Activated CD4-positive, alpha-beta T cell treated with anti-CD3 and anti-CD28 coated beads, Interleukin-2, amount 10 ng/mL, durations not matched to agents 7 days and 5 days (primary cell): ENCODE measurements at regions not wholly inside any gene's neighbourhood (a gene's known extent, or its start where the extent isn't known, plus 50 kb on each side); places are given as distances from the start of the nearest gene placed in this dataset.

ENCODE experiments used
- CTCF ChIA-PET: fragments of 350-600 bp; sonication (Branson Sonifier 250); formaldehyde crosslinking; loops from one replicate; lab custom pipeline; 2021; ENCODE audit warnings: antibody characterized with exemption; lab: Charles Lee
- POLR2A ChIA-PET: fragments of 350-600 bp; sonication (Branson Sonifier 250); formaldehyde crosslinking; loops from one replicate; lab custom pipeline; 2021; ENCODE audit warnings: antibody characterized with exemption; lab: Charles Lee
- DNase-seq: peaks from one replicate; pipeline ENCODE4 v3.0.0-alpha.2; 2020
- H3K27ac Mint-ChIP-seq: one replicate; pipeline ENCODE4 v1.8.0; 2021; ENCODE audit warnings: mild to moderate bottlenecking, moderate library complexity, mixed read lengths
- H3K27me3 Mint-ChIP-seq: one replicate; pipeline ENCODE4 v1.8.0; 2021; ENCODE audit warnings: mixed read lengths
- H3K36me3 Mint-ChIP-seq: one replicate; pipeline ENCODE4 v1.8.0; 2021; ENCODE audit warnings: low read depth, mixed read lengths
- H3K4me1 Mint-ChIP-seq: one replicate; pipeline ENCODE4 v1.8.0; 2021; ENCODE audit warnings: mixed read lengths
- H3K4me3 Mint-ChIP-seq: one replicate; pipeline ENCODE4 v1.8.0; 2021; ENCODE audit warnings: mild to moderate bottlenecking, moderate library complexity, mixed read lengths
- H3K9me3 Mint-ChIP-seq: one replicate; pipeline ENCODE4 v1.8.0; 2021; ENCODE audit warnings: mixed read lengths

GRCh38 chr5:126065061-126065460, 358.1 kb upstream of the GRAMD2B start:
- H3K27me3 Mint-ChIP-seq: no peaks in the 10 kb centered on the region
- H3K36me3 Mint-ChIP-seq: no peaks in the 10 kb centered on the region
- H3K4me3 Mint-ChIP-seq: no peak overlapping the region
- no peaks in the 10 kb centered on the region for H3K4me1 Mint-ChIP-seq
- ChIA-PET CTCF (no interaction called here), POLR2A (no interaction called here)
- no peak overlapping the region for H3K27ac Mint-ChIP-seq
- H3K9me3 Mint-ChIP-seq: peaks cover 6% of the 10 kb centered on the region
- no peak for DNase-seq

DNA sequence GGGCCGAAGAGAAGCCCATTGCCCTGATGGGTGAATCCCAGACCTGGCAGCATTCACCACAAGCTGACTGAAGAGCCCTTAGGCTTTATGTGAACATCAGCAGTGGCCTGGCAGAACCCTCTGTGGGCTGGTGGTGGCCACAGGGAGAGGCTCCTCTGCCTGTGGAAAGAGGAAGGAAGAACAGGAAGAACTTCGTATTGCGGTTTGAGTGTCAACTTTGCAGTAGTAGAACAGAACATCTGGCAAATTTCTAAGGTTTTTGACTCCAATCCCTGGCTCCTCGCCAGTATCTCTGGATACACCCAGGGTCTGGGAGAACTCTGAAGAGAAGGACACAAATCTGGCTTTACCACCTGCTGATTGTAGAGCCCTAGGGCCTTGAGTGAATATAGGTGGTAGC, 356.4 kb upstream of the GRAMD2B start:
- Mint-ChIP-seq H3K36me3 (no peaks in the 10 kb centered on the region), H3K9me3 (peaks cover 7% of the 10 kb centered on the region), H3K4me3 (no peak overlapping the region), H3K27me3 (no peaks in the 10 kb centered on the region), H3K4me1 (no peaks in the 10 kb centered on the region), H3K27ac (no peak overlapping the region)
- POLR2A ChIA-PET: no interaction called here
- DNase-seq: no peak
- CTCF ChIA-PET: no interaction called here

- Mint-ChIP-seq H3K4me1 (no peaks in the 10 kb centered on the region), H3K27ac (no peak overlapping the region), H3K36me3 (no peaks in the 10 kb centered on the region), H3K27me3 (no peaks in the 10 kb centered on the region), H3K9me3 (peaks cover 6% of the 10 kb centered on the region), H3K4me3 (no peak overlapping the region)
- no peak for DNase-seq
- POLR2A ChIA-PET: no interaction called here
- CTCF ChIA-PET: no interaction called here
Measured at GRCh38 chr5:126067404-126067803, 355.8 kb upstream of the GRAMD2B start.

DNA sequence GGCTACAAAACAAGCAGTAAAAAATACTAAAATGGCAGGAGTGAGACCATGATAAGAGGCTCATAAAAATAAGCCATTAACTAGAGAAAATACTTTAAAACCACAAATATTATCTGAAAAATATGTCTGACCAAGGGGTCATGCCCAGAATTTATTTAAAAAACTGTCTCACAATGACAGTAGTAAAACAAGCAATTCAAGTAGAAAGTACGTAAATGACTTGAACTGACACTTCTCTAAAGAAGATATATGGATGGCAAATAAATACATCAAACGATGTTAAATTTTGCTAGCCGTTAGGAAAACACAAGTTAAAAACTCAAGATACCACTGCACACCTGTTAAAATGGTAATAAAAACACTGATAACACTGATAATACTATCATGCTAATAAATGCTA, 353.9 kb upstream of the GRAMD2B start:
- DNase-seq: no peak
- H3K27me3 Mint-ChIP-seq: no peaks in the 10 kb centered on the region
- H3K27ac Mint-ChIP-seq: no peak overlapping the region
- H3K4me1 Mint-ChIP-seq: no peaks in the 10 kb centered on the region
- H3K9me3 Mint-ChIP-seq: peaks cover 9% of the 10 kb centered on the region
- ChIA-PET CTCF (no interaction called here), POLR2A (no interaction called here)
- no peaks in the 10 kb centered on the region for H3K36me3 Mint-ChIP-seq
- H3K4me3 Mint-ChIP-seq: no peak overlapping the region

- DNase-seq: no peak
- Mint-ChIP-seq H3K27me3 (no peaks in the 10 kb centered on the region), H3K27ac (no peak overlapping the region), H3K36me3 (no peaks in the 10 kb centered on the region), H3K4me1 (no peaks in the 10 kb centered on the region), H3K4me3 (no peak overlapping the region), H3K9me3 (peaks cover 9% of the 10 kb centered on the region)
- CTCF ChIA-PET: no interaction called here
- POLR2A ChIA-PET: no interaction called here
Measured at GRCh38 chr5:126070481-126070880, 352.7 kb upstream of the GRAMD2B start.

GRCh38 chr5:126074538-126074937, 348.7 kb upstream of the GRAMD2B start:
- CTCF ChIA-PET: interaction anchor here (0.5 kb wide), 1 partner anchor 98 kb away, joined by 3 read pairs; no protein-coding TSS in a partner anchor
- no peaks in the 10 kb centered on the region for H3K27me3 Mint-ChIP-seq
- DNase-seq: no peak
- POLR2A ChIA-PET: no interaction called here
- H3K27ac Mint-ChIP-seq: no peak overlapping the region
- no peaks in the 10 kb centered on the region for H3K36me3 Mint-ChIP-seq
- peaks cover 9% of the 10 kb centered on the region for H3K9me3 Mint-ChIP-seq
- no peak overlapping the region for H3K4me3 Mint-ChIP-seq
- H3K4me1 Mint-ChIP-seq: no peaks in the 10 kb centered on the region

GRCh38 chr5:126079266-126079665, 343.9 kb upstream of the GRAMD2B start:
- POLR2A ChIA-PET: no interaction called here
- H3K27me3 Mint-ChIP-seq: no peaks in the 10 kb centered on the region
- DNase-seq: no peak
- no peaks in the 10 kb centered on the region for H3K36me3 Mint-ChIP-seq
- CTCF ChIA-PET: no interaction called here
- peaks cover 8% of the 10 kb centered on the region for H3K9me3 Mint-ChIP-seq
- H3K27ac Mint-ChIP-seq: no peak overlapping the region
- no peak overlapping the region for H3K4me3 Mint-ChIP-seq
- H3K4me1 Mint-ChIP-seq: no peaks in the 10 kb centered on the region

- no peaks in the 10 kb centered on the region for H3K36me3 Mint-ChIP-seq
- ChIA-PET CTCF (no interaction called here), POLR2A (no interaction called here)
- H3K4me3 Mint-ChIP-seq: no peak overlapping the region
- no peaks in the 10 kb centered on the region for H3K4me1 Mint-ChIP-seq
- H3K27me3 Mint-ChIP-seq: no peaks in the 10 kb centered on the region
- DNase-seq: no peak
- peaks cover 12% of the 10 kb centered on the region for H3K9me3 Mint-ChIP-seq
- no peak overlapping the region for H3K27ac Mint-ChIP-seq
Measured at GRCh38 chr5:126081209-126081608, 342.0 kb upstream of the GRAMD2B start.

DNA sequence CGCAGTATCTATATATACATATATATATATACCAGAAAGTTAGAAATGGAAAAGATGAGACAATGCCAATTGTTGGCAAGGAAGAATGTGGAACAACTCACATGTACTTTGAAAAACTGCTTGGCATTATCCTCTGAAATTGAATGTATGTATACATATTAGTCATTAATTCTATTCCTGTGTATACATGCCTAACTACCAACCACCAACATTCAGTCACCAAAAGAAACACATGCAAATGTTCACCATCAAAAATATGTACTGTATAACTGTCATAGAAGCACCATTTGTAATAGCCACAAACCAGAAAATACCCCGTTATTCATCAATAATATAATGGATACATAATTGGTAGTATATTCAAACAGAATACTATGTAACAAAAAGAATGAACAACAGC, 330.2 kb upstream of the GRAMD2B start:
- POLR2A ChIA-PET: no interaction called here
- CTCF ChIA-PET: no interaction called here

GRCh38 chr5:126093718-126094117, 329.5 kb upstream of the GRAMD2B start:
- Mint-ChIP-seq H3K4me3 (no peak overlapping the region), H3K27me3 (no peaks in the 10 kb centered on the region), H3K9me3 (peaks cover 7% of the 10 kb centered on the region), H3K27ac (no peak overlapping the region), H3K36me3 (no peaks in the 10 kb centered on the region), H3K4me1 (no peaks in the 10 kb centered on the region)
- ChIA-PET POLR2A (no interaction called here), CTCF (no interaction called here)
- DNase-seq: no peak

More for the DNA sequence above, 330.2 kb upstream of the GRAMD2B start:
- H3K4me3 Mint-ChIP-seq: no peak overlapping the region
- H3K4me1 Mint-ChIP-seq: no peaks in the 10 kb centered on the region
- no peak overlapping the region for H3K27ac Mint-ChIP-seq
- DNase-seq: no peak
- H3K9me3 Mint-ChIP-seq: peaks cover 7% of the 10 kb centered on the region
- H3K27me3 Mint-ChIP-seq: no peaks in the 10 kb centered on the region
- H3K36me3 Mint-ChIP-seq: no peaks in the 10 kb centered on the region

- H3K27me3 Mint-ChIP-seq: no peaks in the 10 kb centered on the region
- CTCF ChIA-PET: no interaction called here
- H3K27ac Mint-ChIP-seq: no peak overlapping the region
- H3K4me3 Mint-ChIP-seq: no peak overlapping the region
- H3K4me1 Mint-ChIP-seq: no peaks in the 10 kb centered on the region
- POLR2A ChIA-PET: no interaction called here
- peaks cover 3% of the 10 kb centered on the region for H3K9me3 Mint-ChIP-seq
- no peak for DNase-seq
- H3K36me3 Mint-ChIP-seq: no peaks in the 10 kb centered on the region
Measured at GRCh38 chr5:126094991-126095390, 328.2 kb upstream of the GRAMD2B start.

GRCh38 chr5:126096442-126097006, 326.7 kb upstream of the GRAMD2B start:
- no peaks in the 10 kb centered on the region for H3K27me3 Mint-ChIP-seq
- H3K27ac Mint-ChIP-seq: no peak overlapping the region
- H3K9me3 Mint-ChIP-seq: peaks cover 2% of the 10 kb centered on the region
- CTCF ChIA-PET: no interaction called here
- H3K4me1 Mint-ChIP-seq: no peaks in the 10 kb centered on the region
- no peak for DNase-seq
- no peak overlapping the region for H3K4me3 Mint-ChIP-seq
- H3K36me3 Mint-ChIP-seq: no peaks in the 10 kb centered on the region
- POLR2A ChIA-PET: no interaction called here

- Mint-ChIP-seq H3K9me3 (peaks cover 3% of the 10 kb centered on the region), H3K4me3 (no peak overlapping the region), H3K27me3 (no peaks in the 10 kb centered on the region), H3K36me3 (no peaks in the 10 kb centered on the region), H3K4me1 (no peaks in the 10 kb centered on the region), H3K27ac (no peak overlapping the region)
- no peak for DNase-seq
- ChIA-PET POLR2A (no interaction called here), CTCF (no interaction called here)
Measured at GRCh38 chr5:126097876-126098275, 325.3 kb upstream of the GRAMD2B start.

- Mint-ChIP-seq H3K4me1 (no peaks in the 10 kb centered on the region), H3K27ac (no peak overlapping the region), H3K36me3 (no peaks in the 10 kb centered on the region), H3K4me3 (no peak overlapping the region), H3K27me3 (no peaks in the 10 kb centered on the region), H3K9me3 (peaks cover 3% of the 10 kb centered on the region)
- ChIA-PET CTCF (no interaction called here), POLR2A (no interaction called here)
- DNase-seq: no peak
Measured at GRCh38 chr5:126098330-126099017, 324.7 kb upstream of the GRAMD2B start.
